Hematopoietic multipotent progenitor cell treated with erythropoietin and hydrocortisone succinate and interleukin-3 and kit ligand, for 17 days (in vitro differentiated cells): ENCODE measurements at regions not wholly inside any gene's neighbourhood (a gene's known extent, or its start where the extent isn't known, plus 50 kb on each side); places are given as distances from the start of the nearest gene placed in this dataset.
"Not testable (repeated sequence)": the region's sequence is repeated elsewhere in the genome, so short reads cannot be mapped to it uniquely, and the experiment has no call there.

Source experiments
- DNase-seq: peaks from one replicate; pipeline ENCODE4 v3.0.0-alpha.2; 2015; ENCODE audit warnings: low spot score

DNA sequence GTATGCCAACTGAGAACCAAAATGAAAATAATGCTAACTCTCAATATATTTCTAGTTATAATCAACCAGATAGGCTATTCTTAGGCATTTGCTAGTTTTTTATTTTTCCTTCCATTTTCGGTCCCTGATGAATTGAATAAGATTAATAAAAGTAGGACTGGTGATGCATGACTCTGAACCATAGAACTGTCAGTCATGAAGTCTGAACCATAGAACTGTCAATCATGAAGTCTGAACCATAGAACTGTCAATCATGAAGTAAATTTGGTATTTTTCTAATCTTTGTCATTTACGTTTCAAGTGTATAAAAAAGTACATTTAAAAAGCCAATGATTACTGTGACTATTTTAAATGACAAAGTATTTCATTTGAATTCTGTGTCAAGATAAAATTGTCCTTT, 460.2 kb upstream of the NDST3 start:
- no peak for DNase-seq

DNA sequence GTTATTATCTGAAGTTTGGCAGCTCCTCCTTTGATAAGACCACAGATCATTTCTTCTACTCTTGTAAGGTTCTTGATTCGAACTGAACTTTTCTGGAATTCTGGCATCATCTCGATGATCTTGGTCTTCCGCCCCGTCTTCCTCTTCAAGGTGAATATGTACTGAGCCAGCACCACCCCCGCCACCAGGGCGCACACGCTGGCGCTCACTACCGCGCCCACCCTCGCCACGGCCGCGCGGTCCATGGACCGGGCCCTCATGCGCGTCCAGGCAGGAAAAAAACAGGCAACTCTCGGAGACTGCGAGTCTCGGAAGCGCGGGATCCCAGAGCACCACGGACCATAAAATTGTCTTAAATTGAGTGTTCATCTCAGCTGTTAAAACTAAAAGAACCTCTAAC, 458.4 kb upstream of the NDST3 start:
- no peak for DNase-seq

DNA sequence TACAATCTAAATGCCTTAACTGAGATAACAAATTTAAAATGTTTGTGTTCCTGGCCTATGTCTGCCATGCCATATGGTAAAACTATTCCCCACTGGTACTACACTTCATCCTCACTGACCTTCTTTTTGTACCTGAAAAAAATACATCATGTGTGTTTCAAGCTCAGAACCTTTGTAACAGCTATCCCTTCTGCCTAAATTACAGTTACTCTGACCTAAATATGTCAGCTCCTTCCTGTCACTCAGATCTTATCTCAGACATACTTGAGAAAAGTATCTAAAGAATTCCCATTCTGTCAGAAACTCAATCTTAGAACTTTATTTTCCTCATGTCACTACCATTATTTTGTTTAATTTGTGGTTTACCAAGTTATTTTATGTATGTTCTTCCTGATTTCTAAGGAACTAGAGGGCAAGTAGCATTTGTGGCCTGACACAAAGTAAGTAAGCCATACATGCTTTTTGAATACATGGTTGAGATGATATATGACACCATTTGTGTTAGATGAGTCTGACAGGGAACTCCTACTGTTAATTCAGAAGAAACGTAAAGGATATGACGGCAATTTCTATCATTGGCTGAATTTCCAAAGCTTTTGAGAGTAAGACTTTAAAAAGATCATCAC, 456.5 kb upstream of the NDST3 start:
- no peak for DNase-seq

DNA sequence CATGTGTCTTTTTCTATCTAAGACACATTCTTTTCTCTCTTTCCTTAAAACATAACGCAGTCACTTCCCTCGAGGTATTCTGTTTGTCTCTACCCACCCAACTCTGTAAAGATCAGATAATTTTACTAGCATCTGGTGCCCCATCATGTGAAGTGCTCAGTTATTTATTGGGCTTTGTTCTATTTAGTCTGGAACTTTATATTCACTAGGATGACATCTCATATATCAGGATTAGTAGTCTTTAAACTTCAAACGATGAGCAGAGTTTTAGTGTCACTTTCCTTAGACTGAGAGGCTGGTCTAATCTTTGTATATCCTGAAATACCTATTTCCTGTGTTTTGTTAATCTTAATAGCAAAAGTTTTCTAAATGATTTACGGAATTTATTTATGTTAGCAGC, 445.5 kb upstream of the NDST3 start:
- no peak for DNase-seq

DNA sequence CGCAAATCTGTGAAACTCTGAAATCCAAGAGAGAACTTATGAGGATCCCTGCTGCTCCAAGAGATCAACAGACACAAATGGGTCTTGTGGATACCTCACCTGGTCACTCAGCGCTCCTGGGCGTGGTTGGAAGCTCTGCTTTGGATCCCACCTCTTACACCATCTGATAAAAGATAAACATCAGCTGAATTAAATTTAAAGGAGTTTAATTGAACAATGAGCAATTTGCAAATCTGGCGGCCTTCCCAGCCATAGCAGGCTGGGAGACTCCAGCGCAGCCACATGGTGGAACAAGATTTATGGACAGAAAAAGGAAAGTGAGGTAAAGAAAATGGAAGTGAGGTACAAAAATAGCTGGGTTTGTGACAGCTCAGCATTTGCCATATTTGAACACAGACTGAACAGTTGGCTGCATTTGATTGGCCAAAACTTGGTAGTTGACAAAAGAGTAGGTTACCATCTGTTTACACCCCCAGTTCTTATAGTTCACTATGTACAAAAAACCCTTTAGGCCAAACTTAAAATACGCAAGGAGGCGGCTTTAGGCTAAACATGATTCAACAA, 437.3 kb upstream of the NDST3 start:
- no peak for DNase-seq

DNA sequence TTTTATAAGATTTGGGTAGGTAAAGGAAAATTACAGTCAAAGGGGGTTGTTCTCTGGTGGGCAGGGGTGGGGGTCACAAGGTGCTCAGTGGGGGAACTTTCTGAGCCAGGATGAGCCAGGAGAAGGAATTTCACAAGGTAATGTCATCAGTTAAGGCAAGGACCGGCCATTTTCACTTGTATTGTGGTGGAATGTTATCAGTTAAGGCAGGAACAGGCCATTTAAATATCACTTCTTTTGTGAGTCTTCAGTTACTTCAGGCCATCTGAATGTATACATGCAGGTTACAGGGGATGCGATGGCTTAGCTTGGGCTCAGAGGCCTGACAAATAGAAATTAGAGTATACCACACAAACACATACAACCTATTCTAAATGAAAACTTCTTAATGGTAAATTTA, 434.9 kb upstream of the NDST3 start:
- DNase-seq: not testable (repeated sequence)

DNA sequence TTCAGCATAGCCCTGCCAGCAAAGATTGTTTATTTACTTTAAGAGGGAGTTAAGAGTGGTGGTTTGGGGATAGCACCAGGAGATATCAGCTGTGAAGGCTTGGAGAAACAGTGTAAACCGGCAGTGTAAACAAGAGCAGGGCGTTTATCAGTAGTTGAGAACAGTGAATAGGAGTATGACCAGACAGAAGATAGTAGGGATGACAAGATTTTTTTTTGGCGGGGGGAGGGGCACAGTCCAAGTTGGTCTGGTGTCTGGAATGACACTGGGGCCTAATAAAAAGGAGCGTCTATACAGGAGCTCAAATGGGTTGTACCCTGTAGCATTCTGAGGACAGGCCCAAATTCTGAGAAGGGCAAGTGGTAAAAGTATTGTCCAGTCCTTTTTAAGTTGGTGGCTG, 433.4 kb upstream of the NDST3 start:
- not testable (repeated sequence) for DNase-seq

DNA sequence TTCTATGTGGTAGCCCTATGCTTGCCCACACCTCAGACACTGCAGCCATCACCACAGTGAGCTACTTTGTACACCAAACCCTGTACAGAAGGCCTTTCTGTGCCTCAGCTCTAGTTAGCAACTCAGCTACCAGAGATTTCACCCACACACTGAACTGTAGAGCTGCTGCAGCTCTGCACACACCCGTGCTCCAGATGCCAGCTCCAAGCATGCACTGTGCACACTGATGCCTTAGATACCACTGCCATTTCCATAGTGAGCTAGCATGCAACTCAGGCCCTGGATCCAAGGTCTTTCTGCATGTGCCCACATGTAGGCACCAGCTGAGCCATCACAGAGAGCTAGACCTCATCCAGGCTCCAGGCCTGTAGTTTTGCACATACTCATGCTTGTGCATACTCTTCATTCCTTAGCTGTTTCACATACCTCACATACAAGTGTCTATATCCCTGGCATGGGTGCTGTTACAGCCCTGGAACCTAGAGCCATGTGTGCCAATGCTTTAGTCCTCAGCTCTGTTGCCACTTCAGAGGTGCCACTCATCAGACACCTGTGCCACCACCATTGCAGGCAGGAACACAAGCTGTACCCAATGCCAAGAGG, 423.5 kb upstream of the NDST3 start:
- no peak for DNase-seq

DNA sequence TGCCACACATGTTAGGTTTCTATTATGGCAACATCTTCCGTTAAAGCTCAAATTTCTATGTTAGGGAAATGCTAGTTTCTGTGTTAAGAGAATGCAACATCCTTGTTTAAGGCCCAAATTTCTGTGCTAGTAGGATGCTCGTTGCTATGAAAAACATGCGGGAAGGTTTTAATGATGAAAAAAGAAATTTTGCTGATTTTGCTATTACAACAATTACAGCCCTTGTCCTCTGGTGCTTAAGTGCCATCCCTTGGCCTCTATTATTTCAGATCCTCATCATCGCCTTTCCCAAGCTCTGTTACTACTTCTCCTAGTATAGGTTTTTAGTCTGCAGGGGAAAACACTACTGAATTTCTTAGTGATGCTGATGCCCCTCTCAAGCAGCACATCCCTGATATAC, 412.6 kb upstream of the NDST3 start:
- DNase-seq: no peak

DNA sequence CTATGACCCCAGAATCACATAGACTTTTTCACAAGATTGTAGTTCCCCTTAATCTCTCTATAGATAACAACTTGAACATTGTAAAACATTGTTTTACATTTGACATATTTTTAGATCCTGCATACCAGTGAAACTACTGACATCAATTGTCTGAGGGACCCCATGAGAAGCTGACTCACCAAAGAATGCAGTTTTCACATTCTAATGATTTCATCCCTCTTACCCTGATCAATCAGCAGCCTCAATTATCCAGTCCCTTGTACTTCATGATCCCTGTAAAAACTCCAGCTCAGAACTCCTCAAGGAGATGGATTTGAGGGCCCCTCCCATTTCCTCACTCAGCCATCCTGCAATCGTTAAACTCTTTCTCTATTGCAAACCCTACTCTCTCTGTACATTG, 411.0 kb upstream of the NDST3 start:
- DNase-seq: no peak

DNA sequence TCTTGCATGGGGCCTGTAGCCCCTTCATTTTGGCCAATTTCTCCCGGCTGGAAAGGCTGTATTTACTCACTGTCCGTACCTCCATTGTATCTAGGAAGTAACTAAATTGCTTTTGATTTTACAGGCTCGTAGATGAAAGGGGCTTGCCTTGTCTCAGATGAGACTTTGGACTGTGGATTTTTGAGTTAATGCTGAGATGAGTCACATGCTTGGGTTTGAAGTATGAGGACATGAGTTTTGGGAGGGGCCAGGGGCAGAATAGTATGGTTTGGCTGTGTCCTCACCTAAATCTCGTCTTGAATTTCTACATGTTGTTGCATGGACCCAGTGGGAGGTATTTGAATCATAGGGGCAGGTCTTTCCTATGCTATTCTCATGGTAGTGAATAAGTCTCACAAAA, 407.6 kb upstream of the NDST3 start:
- no peak for DNase-seq

DNA sequence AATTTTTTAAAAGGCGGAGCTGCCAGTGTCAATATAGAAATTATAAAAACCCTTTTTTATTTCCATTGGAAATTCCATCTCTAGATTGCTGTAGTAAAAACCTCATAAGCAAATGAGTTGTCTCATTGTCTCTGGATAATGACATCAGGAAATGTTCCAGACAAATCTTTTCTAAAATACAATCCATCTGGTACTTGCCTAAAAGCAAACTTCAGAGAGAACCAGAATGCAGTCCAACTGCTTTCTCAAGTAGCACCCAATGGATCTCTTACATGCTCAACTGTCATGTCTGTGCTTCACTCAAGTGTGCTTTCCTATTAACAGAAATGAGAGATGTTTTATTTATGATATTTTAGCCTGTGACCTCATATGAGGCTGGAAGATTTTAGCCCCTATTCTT, 399.6 kb upstream of the NDST3 start:
- DNase-seq: no peak

DNA sequence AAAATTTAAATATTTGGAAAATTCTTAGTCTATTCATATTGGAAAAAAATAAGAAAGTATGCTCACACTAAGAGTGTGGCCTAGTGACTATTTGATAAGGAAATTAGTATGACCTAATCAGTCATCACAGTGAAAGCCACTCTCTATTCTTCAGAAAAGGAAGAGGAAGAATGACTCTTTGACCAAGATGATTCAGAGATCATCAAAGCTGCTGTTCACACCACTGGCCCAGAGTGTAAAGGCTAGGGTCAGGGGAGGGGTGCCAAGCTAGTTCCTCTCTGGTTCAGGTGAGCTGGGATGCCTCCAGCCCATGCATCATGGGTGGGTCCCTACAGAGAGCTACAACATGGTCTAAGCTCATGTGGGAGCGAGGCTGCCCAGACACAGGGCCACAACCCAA, 396.9 kb upstream of the NDST3 start:
- DNase-seq: no peak

DNA sequence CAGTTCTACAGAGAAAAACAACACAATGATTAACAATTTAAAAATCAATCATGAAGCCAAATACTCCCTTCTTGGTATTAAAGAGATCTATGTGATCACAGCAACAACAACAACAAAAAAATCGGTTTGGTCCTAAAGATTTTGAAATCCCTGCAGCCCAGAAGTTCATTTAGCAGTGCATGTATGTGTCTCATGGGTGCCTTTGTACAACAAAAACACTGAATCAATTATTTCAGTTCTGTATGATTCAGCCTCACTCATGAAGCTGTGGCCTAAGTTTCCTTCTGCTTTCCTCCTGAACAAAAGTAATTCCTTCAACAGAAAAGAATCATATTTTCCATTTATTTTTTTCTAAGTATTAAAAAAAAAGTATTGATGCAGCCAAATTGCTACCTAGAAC, 393.4 kb upstream of the NDST3 start:
- DNase-seq: no peak

DNA sequence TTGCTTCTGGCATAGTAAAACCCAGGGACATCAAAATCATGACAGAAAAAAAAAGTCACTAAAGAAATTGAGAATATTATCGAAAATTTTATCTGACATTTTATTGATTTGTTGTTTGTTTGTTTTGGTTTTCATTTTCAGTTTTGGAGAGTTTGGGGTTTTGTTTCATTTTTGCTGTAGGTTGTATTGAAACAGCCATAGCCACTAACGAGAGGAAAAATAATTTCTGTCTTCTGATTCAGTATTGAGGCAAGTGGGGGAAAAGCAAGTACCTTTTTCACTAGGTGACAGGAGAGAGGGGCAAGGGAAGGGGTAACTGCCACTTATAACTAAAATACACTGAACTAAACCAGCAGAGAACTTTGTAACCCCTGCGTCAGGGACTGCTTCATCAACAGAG, 392.8 kb upstream of the NDST3 start:
- no peak for DNase-seq

DNA sequence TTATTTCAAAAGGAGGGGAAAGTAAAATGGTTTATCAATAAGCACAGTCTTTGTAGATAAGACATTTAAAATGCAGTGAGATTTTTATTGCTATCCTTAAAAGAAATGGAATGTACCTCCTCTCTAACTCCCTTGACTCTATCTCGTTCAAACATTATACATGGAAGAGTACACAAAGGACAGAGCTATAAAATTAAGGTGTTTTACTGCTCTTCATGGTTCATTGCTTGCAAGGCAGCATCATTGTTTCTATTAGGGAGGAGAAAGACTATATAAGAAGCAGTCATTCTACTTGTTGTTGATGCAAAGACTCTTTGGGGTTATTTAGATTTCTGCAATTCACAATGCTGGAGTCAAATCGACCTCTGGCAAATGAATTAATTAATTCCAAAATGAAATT, 380.2 kb upstream of the NDST3 start:
- no peak for DNase-seq

DNA sequence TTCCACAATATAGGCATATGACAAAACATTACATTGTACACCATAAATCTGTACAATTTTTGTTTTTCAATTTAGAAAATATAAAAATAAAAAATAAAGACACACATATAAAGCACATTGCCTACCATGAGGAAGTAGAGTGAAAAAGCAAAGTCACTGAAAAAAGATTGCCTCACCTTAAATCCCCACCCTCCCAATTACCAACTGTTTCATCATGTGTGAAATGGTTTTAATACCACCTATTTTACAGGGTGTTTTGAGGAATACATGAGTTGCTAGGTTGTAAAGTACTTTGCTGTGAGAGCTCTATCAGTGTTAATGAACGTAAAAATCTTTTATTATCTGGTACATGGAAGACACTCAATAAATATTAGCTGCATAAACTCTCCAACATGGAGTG, 373.6 kb upstream of the NDST3 start:
- no peak for DNase-seq

DNA sequence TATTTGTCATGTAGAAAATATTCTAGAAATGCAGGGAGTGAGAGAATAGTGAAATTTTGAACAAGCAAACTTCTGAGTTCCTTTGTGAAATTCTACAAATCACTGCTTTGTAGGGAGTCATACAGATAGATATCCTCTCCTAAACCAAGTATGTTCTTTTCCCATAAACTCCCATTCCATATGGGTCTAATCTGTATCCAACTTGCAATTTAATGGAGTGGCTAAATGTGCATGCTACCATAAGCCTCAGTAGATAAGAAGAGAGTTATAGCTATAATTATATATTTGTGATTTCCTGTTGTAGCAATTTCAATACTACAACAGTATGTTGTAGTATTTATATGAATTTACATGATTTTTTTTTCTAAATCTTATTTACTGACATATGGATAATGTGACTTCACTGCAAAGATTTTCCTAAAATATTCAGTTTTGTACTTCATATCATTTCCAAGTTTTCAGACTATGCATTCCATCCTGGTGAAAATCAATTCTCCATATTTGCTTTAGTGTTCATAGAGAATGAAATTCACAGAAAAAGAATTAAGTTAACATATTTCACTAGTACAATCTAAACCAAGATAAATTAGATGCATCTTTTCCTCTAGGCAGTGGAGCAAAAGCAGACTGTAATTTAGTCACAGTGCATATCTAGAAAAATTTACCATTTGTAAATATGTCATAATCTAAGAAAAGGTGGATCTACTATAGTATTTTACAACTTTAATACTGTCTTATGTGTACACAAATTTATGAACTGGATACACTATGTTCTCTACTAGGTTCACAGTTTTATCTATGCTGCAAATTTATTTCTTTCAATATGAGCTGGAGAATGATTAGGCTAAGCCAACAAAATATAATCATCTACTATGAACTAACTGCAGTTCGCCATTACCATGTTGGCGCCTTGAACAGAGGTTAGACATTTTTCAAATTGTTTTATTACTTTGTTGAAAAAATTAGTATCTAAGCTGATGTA, 372.9 kb upstream of the NDST3 start:
- DNase-seq: no peak

DNA sequence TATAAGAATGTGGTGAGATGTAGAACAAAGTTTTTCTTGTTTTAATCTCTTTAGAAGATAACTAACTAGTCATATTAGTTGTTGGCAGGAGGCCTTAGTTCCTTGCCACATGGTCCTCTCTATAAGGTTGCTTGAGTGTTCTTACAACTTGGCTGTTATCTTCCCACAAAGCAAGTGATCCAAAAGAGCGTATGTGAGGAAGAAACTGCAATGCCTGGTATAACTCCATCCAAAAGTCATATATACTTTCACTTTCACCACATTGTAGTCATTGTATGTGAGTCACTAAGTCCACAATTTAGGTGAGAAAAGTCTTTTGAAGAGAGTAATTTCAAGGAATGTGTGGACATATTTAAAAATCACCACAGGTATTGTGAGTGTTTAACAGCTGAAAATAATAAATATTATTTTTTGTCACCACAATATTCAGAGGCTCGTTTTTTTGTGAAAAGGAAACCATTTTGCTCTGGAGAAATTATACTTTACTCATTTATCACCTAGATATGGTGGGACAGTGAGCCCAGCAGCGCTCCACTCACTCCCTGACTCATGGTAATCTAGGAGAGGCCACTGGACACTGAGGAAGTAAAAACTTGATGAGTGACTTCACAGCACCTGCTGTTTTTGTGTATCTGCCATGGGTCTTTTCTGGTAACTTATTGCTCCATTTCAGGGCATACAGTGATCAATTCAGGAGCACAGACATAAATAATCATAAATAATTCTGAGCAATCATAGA, 369.4 kb upstream of the NDST3 start:
- no peak for DNase-seq

DNA sequence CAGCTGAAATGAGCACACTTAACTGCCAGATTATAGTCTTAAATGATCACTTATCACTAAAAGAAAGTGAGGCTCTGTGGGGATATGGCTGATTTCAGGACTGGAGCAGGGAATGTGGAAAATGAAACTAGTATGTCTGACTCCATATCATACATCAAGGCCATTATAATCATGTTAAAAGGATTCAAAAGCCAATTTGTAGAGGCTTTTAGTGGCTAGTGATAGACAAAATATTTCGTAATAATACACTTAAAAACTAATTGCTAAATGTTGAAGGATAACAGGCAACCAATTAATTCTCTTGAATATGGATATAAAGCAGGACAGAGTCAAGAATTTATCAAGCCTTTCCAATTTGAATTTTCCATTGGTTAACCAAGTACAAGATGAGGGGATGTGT, 358.1 kb upstream of the NDST3 start:
- no peak for DNase-seq

DNA sequence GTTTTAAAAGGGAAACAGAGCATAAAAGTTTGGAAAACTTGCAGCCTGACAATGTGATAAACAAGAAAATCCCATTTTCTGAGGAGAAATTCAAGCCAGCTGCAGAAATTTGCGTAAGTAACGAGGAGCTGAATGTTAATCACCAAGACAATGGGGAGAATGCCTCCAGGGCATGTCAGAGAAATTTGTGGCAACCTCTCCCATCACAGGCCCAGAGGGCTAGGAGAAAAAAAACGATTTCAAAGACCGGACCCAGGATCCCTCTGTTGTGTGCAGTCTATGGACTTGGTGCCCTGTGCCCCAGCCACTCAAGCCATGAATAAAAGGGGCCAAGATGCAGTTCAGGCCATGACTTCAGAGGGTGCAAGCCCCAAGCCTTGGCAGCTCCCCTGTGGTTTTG, 355.4 kb upstream of the NDST3 start:
- no peak for DNase-seq
